ENCODE measurements at regions not wholly inside any gene's neighbourhood (a gene's known extent, or its start where the extent isn't known, plus 50 kb on each side); places are given as distances from the start of the nearest gene placed in this dataset.

- TF ChIP-seq CTCF (IDR thresholded peaks at IDR 0.05; ENCODE audit: insufficient read depth, low read depth, low read length) (no peak), EZH2 (IDR thresholded peaks at IDR 0.05; ENCODE audit: insufficient read depth, low read length) (no peak)
Measured at GRCh38 chrX:144683247-144683646, 564.1 kb upstream of the SPANXN1 start.
